HCT116 (cell line): ENCODE measurements at regions not wholly inside any gene's neighbourhood (a gene's known extent, or its start where the extent isn't known, plus 50 kb on each side); places are given as distances from the start of the nearest gene placed in this dataset.
A peak's percentile ranks its signal among the peaks of the same experiment; 100 is the strongest.

Source experiments
- ATAC-seq: fragments of 200-7000 bp; cut with Tn5 transposase; 2 replicates; pipeline ENCODE4 v1.9.1; 2020; ENCODE audit warnings: mild to moderate bottlenecking, moderate library complexity
- BruUV-seq: library from RNA; stranded (reverse); fragments of 400-500 nt; replicated peaks from 2 replicates; lab custom pipeline; 2021; lab: Mats Ljungman, UMichigan
- CTCF ChIA-PET: fragments of 300-600 bp; sonication (Branson Sonifier 250); formaldehyde crosslinking; loops from one replicate; lab custom pipeline; 2021; ENCODE audit warnings: antibody characterized with exemption; lab: Charles Lee
- POLR2A ChIA-PET: fragments of 300-600, 350-600 bp; sonication (Branson Sonifier 250); formaldehyde crosslinking; loops from one replicate; lab custom pipeline; 2021; ENCODE audit warnings: antibody characterized with exemption; lab: Charles Lee
- RAD21 ChIA-PET, 2 experiments: fragments of 300-600 bp; sonication (Branson Sonifier 250); formaldehyde crosslinking; loops; one replicate each; lab custom pipeline; 2023; ENCODE audit warnings: low total read pairs in 2 of 2; ENCODE audit not compliant: uncharacterized antibody in 2 of 2, unreplicated experiment in 2 of 2, low non-redundant PET in 1 of 2; lab: Charles Lee
- DNase-seq: peaks from one replicate; pipeline ENCODE4 v3.0.0-alpha.2; 2010; ENCODE audit warnings: low read depth, low spot score
- H2AFZ ChIP-seq: fragments of 200-600 bp; shearing (Covaris generic), sonication (generic); 2 replicates; pipeline ENCODE4 v1.6.1; 2017; ENCODE audit warnings: low read depth, mixed run types, mixed read lengths, antibody characterized with exemption, low read length; ENCODE audit not compliant: poor library complexity, severe bottlenecking
- H3K27ac ChIP-seq: 2 replicates; pipeline ENCODE4 v1.5.1; 2012; ENCODE audit warnings: low read depth, low read length
- H3K27me3 ChIP-seq: fragments of 200-600 bp; sonication (generic); 2 replicates; pipeline ENCODE4 v1.6.1; 2016; ENCODE audit warnings: mixed run types, low read length, mixed read lengths; ENCODE audit not compliant: insufficient read depth
- H3K36me3 ChIP-seq, 2 experiments: fragments of 200-500 bp in 1 of 2; fragments of 200-600 bp in 1 of 2; sonication (Bioruptor generic) in 1 of 2; sonication (generic) in 1 of 2; 2 replicates each; pipeline versions ENCODE4 v1.5.1 to v1.6.1; 2014 to 2016; ENCODE audit warnings: low read length in 2 of 2, inconsistent platforms in 1 of 2, mixed read lengths in 1 of 2, mixed run types in 1 of 2; ENCODE audit not compliant: insufficient read depth in 2 of 2, control insufficient read depth in 1 of 2
- H3K4me1 ChIP-seq, 2 experiments: fragments of 200-600 bp in 1 of 2; sonication (generic) in 1 of 2; 2 replicates each; pipeline versions ENCODE4 v1.5.1 to v1.6.1; 2012 to 2017; ENCODE audit warnings: low read length in 2 of 2, inconsistent platforms in 1 of 2, mild to moderate bottlenecking in 1 of 2, mixed read lengths in 1 of 2, mixed run types in 1 of 2, moderate library complexity in 1 of 2; ENCODE audit not compliant: insufficient read depth in 2 of 2, control insufficient read depth in 1 of 2
- H3K4me2 ChIP-seq: fragments of 200-600 bp; sonication (generic); 2 replicates; pipeline ENCODE4 v1.6.1; 2017; ENCODE audit warnings: mixed run types, low read length, mixed read lengths
- H3K4me3 ChIP-seq, 2 experiments: fragments of 200-600 bp in 1 of 2; sonication (generic) in 1 of 2; replicated peaks in 1 of 2; 2 replicates each; pipeline ENCODE4 v1.5.1; 2011 to 2016; ENCODE audit warnings: low read length in 2 of 2, control low read depth in 1 of 2, low read depth in 1 of 2, mild to moderate bottlenecking in 1 of 2, mixed read lengths in 1 of 2, mixed run types in 1 of 2
- H3K79me2 ChIP-seq: fragments of 200-600 bp; sonication (generic); 2 replicates; pipeline ENCODE4 v1.6.1; 2017; ENCODE audit warnings: mild to moderate bottlenecking, mixed run types, low read length, moderate library complexity, mixed read lengths; ENCODE audit not compliant: insufficient read depth
- H3K9ac ChIP-seq: fragments of 200-600 bp; sonication (generic); 2 replicates; pipeline ENCODE4 v1.6.1; 2016; ENCODE audit warnings: low read length, mixed read lengths
- H3K9me2 ChIP-seq: fragments of 200-600 bp; sonication (generic), shearing (Covaris generic); 2 replicates; pipeline ENCODE4 v1.6.1; 2017; ENCODE audit warnings: mixed run types, mild to moderate bottlenecking, moderate library complexity; ENCODE audit not compliant: insufficient read depth
- H3K9me3 ChIP-seq, 2 experiments: fragments of 200-500 bp in 1 of 2; fragments of 200-600 bp in 1 of 2; sonication (Bioruptor generic) in 1 of 2; sonication (generic) in 1 of 2; 2 replicates each; pipeline ENCODE4 v1.6.1; 2014 to 2017; ENCODE audit warnings: low read length in 2 of 2, mixed read lengths in 2 of 2, inconsistent platforms in 1 of 2, low read depth in 1 of 2, mild to moderate bottlenecking in 1 of 2, mixed run types in 1 of 2, moderate library complexity in 1 of 2; ENCODE audit not compliant: control insufficient read depth in 1 of 2, insufficient read depth in 1 of 2
- H4K20me1 ChIP-seq: fragments of 200-600 bp; sonication (generic), shearing (Covaris generic); 2 replicates; pipeline ENCODE4 v1.6.1; 2017; ENCODE audit warnings: mixed run types, mild to moderate bottlenecking, moderate library complexity; ENCODE audit not compliant: insufficient read depth
- ATF3 ChIP-seq: IDR thresholded peaks from 2 replicates; pipeline ENCODE4 v1.6.1; 2012
- ELF1 ChIP-seq: IDR thresholded peaks from 2 replicates; pipeline ENCODE4 v1.6.1; 2012; ENCODE audit warnings: low read depth, borderline replicate concordance
- EZH2phosphoT487 ChIP-seq: fragments of 200-600 bp; IDR thresholded peaks from 2 replicates; pipeline ENCODE4 v1.6.1; 2018; ENCODE audit warnings: antibody characterized with exemption, borderline replicate concordance
- POLR2AphosphoS5 ChIP-seq: IDR thresholded peaks from 2 replicates; pipeline ENCODE4 v1.6.1; 2011; ENCODE audit warnings: mild to moderate bottlenecking, low read depth, low read length, moderate library complexity
- RAD21 ChIP-seq: IDR thresholded peaks from 2 replicates; pipeline ENCODE4 v1.6.1; 2012; ENCODE audit warnings: low read depth, mild to moderate bottlenecking
- intact Hi-C: fragments of 100-400 bp; cut with micrococcal nuclease; formaldehyde crosslinking; loops from 2 replicates; pipeline ENCODE4 v1.10.0; 2022
- TF ChIP-seq, protein P1 (sequence below), 3 experiments: fragments of 200-600 bp in 1 of 3; sonication (generic) in 1 of 3; IDR thresholded peaks in 2 of 3; conservative IDR thresholded peaks in 1 of 3; 2 replicates each; pipeline ENCODE4 v1.5.1; 2012 to 2017; ENCODE audit warnings: low read depth in 2 of 3, low read length in 2 of 3, antibody characterized with exemption in 1 of 3, borderline replicate concordance in 1 of 3, control low read depth in 1 of 3, mild to moderate bottlenecking in 1 of 3, mixed read lengths in 1 of 3, mixed run types in 1 of 3, moderate library complexity in 1 of 3; ENCODE audit not compliant: insufficient read depth in 1 of 3

- no peaks in the 10 kb centered on the region for H3K79me2 ChIP-seq
- peak; percentile 10 for DNase-seq
- H3K9me2 ChIP-seq, result no peaks in the 10 kb centered on the region
- ChIA-PET POLR2A (no interaction called here), RAD21 (no interaction called here), CTCF (no interaction called here)
- peaks cover 7 to 42% of the 10 kb centered on the region in 2 experiments; a peak in 2 of 4 replicates for H3K9me3 ChIP-seq
- H3K27me3 ChIP-seq, result no peaks in the 10 kb centered on the region
- no TSS peak for BruUV-seq
- ATAC-seq, result peak; percentile 71
- no peak overlapping the region for H3K27ac ChIP-seq
- H2AFZ ChIP-seq, result no peak overlapping the region
- no peak overlapping the region for H3K4me3 ChIP-seq
- H3K4me2 ChIP-seq, result no peak overlapping the region
- no peak overlapping the region for H3K9ac ChIP-seq
- no peaks in the 10 kb centered on the region for H3K36me3 ChIP-seq
- no peaks in the 10 kb centered on the region for H3K4me1 ChIP-seq
- intact Hi-C loops, result no loop called here
- TF ChIP-seq, protein P1, sequence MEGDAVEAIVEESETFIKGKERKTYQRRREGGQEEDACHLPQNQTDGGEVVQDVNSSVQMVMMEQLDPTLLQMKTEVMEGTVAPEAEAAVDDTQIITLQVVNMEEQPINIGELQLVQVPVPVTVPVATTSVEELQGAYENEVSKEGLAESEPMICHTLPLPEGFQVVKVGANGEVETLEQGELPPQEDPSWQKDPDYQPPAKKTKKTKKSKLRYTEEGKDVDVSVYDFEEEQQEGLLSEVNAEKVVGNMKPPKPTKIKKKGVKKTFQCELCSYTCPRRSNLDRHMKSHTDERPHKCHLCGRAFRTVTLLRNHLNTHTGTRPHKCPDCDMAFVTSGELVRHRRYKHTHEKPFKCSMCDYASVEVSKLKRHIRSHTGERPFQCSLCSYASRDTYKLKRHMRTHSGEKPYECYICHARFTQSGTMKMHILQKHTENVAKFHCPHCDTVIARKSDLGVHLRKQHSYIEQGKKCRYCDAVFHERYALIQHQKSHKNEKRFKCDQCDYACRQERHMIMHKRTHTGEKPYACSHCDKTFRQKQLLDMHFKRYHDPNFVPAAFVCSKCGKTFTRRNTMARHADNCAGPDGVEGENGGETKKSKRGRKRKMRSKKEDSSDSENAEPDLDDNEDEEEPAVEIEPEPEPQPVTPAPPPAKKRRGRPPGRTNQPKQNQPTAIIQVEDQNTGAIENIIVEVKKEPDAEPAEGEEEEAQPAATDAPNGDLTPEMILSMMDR (IDR thresholded peaks at IDR 0.05 in 2 of 3, conservative IDR thresholded peaks at IDR 0.05 in 1 of 3; ENCODE audit: borderline replicate concordance in 1 of 3, insufficient read depth in 1 of 3, low read depth in 2 of 3, low read length in 2 of 3), result peak; percentile 4 to 68 (median 44); a peak in 4 of 6 replicates
- peak; percentile 36; the same call in 1 of the 2 replicates for TF ChIP-seq RAD21
- TF ChIP-seq POLR2AphosphoS5, result no peak
- H4K20me1 ChIP-seq, result no peaks in the 10 kb centered on the region
Measured at GRCh38 chr10:105797234-105797890, 1156.3 kb downstream of the SORCS3 start.

- intact Hi-C loops, result no loop called here
- H3K27me3 ChIP-seq, result no peaks in the 10 kb centered on the region
- H3K9me3 ChIP-seq, result peaks cover 19 to 44% of the 10 kb centered on the region in 2 experiments; a peak in 2 of 4 replicates
- CTCF ChIA-PET, result no interaction called here
- no peak overlapping the region for H3K9ac ChIP-seq
- H3K9me2 ChIP-seq, result no peaks in the 10 kb centered on the region
- RAD21 ChIA-PET, result no interaction called here
- H3K79me2 ChIP-seq, result no peaks in the 10 kb centered on the region
- H4K20me1 ChIP-seq, result no peaks in the 10 kb centered on the region
- no peak overlapping the region for H3K4me3 ChIP-seq
- TF ChIP-seq ELF1, result no peak
- no peak for TF ChIP-seq ATF3
- TF ChIP-seq EZH2phosphoT487, result no peak
- H3K4me1 ChIP-seq, result no peaks in the 10 kb centered on the region
- H2AFZ ChIP-seq, result no peak overlapping the region
- H3K27ac ChIP-seq, result no peak overlapping the region
- no TSS peak for BruUV-seq
- POLR2A ChIA-PET, result no interaction called here
- no peak overlapping the region for H3K4me2 ChIP-seq
- no peaks in the 10 kb centered on the region for H3K36me3 ChIP-seq
- ATAC-seq (no peak), DNase-seq (no peak)
Measured at GRCh38 chr10:105793071-105793470, 1152.0 kb downstream of the SORCS3 start.
